Calu3 (cell line): ENCODE measurements at regions not wholly inside any gene's neighbourhood (a gene's known extent, or its start where the extent isn't known, plus 50 kb on each side); places are given as distances from the start of the nearest gene placed in this dataset.

Experiments
- BruUV-seq: library from RNA; stranded (reverse); fragments of 400-500 nt; replicated peaks from 2 replicates; lab custom pipeline; 2021; lab: Mats Ljungman, UMichigan
- CTCF ChIA-PET: fragments of 300-600 bp; sonication (Branson Sonifier 250); formaldehyde crosslinking; loops from one replicate; lab custom pipeline; 2022; ENCODE audit warnings: antibody characterized with exemption; lab: Charles Lee
- DNase-seq: peaks from one replicate; pipeline ENCODE4 v3.0.0; 2022
- H3K27ac Mint-ChIP-seq: one replicate; pipeline ENCODE4 v1.8.0; 2022; ENCODE audit warnings: mixed read lengths; ENCODE audit not compliant: unreplicated experiment
- H3K27me3 Mint-ChIP-seq: one replicate; pipeline ENCODE4 v1.8.0; 2022; ENCODE audit warnings: mixed read lengths; ENCODE audit not compliant: unreplicated experiment
- H3K36me3 Mint-ChIP-seq: one replicate; pipeline ENCODE4 v1.8.0; 2022; ENCODE audit warnings: mild to moderate bottlenecking, moderate library complexity, mixed read lengths; ENCODE audit not compliant: insufficient read depth, unreplicated experiment
- H3K4me1 Mint-ChIP-seq: one replicate; pipeline ENCODE4 v1.8.0; 2022; ENCODE audit warnings: mild to moderate bottlenecking, low read depth, mixed read lengths; ENCODE audit not compliant: unreplicated experiment
- H3K4me3 Mint-ChIP-seq: one replicate; pipeline ENCODE4 v1.8.0; 2022; ENCODE audit warnings: mild to moderate bottlenecking, low read depth, moderate library complexity, mixed read lengths; ENCODE audit not compliant: unreplicated experiment
- H3K9me3 Mint-ChIP-seq: one replicate; pipeline ENCODE4 v1.8.0; 2022; ENCODE audit warnings: low read depth, mixed read lengths; ENCODE audit not compliant: unreplicated experiment
- CTCF ChIP-seq: fragments of 200-600 bp; IDR thresholded peaks from one replicate; pipeline ENCODE4 v1.8.0; 2022; ENCODE audit warnings: antibody characterized with exemption; ENCODE audit not compliant: unreplicated experiment
- intact Hi-C: fragments of 100-400 bp; cut with micrococcal nuclease; formaldehyde crosslinking; loops from one replicate; pipeline ENCODE4 v1.10.0; 2022; ENCODE audit not compliant: unreplicated experiment

GRCh38 chr12:131362291-131363211 is 348.3 kb upstream of the SFSWAP start:
- Mint-ChIP-seq H3K4me1 (no peaks in the 10 kb centered on the region), H3K4me3 (no peak overlapping the region), H3K27me3 (peaks cover 46% of the 10 kb centered on the region), H3K36me3 (peaks cover 6% of the 10 kb centered on the region), H3K27ac (no peak overlapping the region), H3K9me3 (no peaks in the 10 kb centered on the region)
- no TSS peak for BruUV-seq
- DNase-seq, result no peak
- intact Hi-C loops, result no loop called here
- CTCF ChIA-PET, result no interaction called here
- no peak for TF ChIP-seq CTCF

- H3K27ac Mint-ChIP-seq, result no peak overlapping the region
- CTCF ChIA-PET, result no interaction called here
- no peaks in the 10 kb centered on the region for H3K9me3 Mint-ChIP-seq
- no TSS peak for BruUV-seq
- no peak for DNase-seq
- H3K27me3 Mint-ChIP-seq, result peaks cover 53% of the 10 kb centered on the region
- intact Hi-C loops, result no loop called here
- H3K4me3 Mint-ChIP-seq, result no peak overlapping the region
- TF ChIP-seq CTCF, result no peak
- no peaks in the 10 kb centered on the region for H3K4me1 Mint-ChIP-seq
- H3K36me3 Mint-ChIP-seq, result peaks cover 6% of the 10 kb centered on the region
Observed at GRCh38 chr12:131363393-131363792, 347.5 kb upstream of the SFSWAP start.

- no peak overlapping the region for H3K27ac Mint-ChIP-seq
- CTCF ChIA-PET, result interaction anchor here (0.7 kb wide), 1 partner anchor 161 kb away, joined by 3 read pairs; no protein-coding TSS in a partner anchor
- intact Hi-C loops, result no loop called here
Observed at GRCh38 chr12:131363841-131364495, 346.9 kb upstream of the SFSWAP start.

More at GRCh38 chr12:131363841-131364495, 346.9 kb upstream of the SFSWAP start:
- no peaks in the 10 kb centered on the region for H3K9me3 Mint-ChIP-seq
- peaks cover 58% of the 10 kb centered on the region for H3K27me3 Mint-ChIP-seq
- no peaks in the 10 kb centered on the region for H3K4me1 Mint-ChIP-seq
- H3K36me3 Mint-ChIP-seq, result peaks cover 6% of the 10 kb centered on the region
- no peak for TF ChIP-seq CTCF
- no peak for DNase-seq
- H3K4me3 Mint-ChIP-seq, result no peak overlapping the region
- BruUV-seq, result no TSS peak
